Ovary (tissue), 7 donors: ENCODE measurements at regions not wholly inside any gene's neighbourhood (a gene's known extent, or its start where the extent isn't known, plus 50 kb on each side); places are given as distances from the start of the nearest gene placed in this dataset.

Experiments
- DNase-seq, 5 donors: peaks; one replicate each; pipeline ENCODE4 v3.0.0-alpha.2; 2019 to 2020
- H3K27ac ChIP-seq, 2 donors: fragments of 200-600 bp; one replicate each; pipeline versions ENCODE4 v1.5.1 to v1.8.0; 2019 to 2022
- H3K27me3 ChIP-seq: fragments of 200-600 bp; one replicate; pipeline ENCODE4 v1.8.0; 2022
- H3K36me3 ChIP-seq: fragments of 200-600 bp; sonication (generic); one replicate; pipeline ENCODE4 v1.5.1; 2019
- H3K4me1 ChIP-seq: one replicate; pipeline ENCODE4 v1.8.1; 2013; ENCODE audit warnings: mild to moderate bottlenecking, moderate library complexity; ENCODE audit not compliant: insufficient read depth
- H3K4me3 ChIP-seq: fragments of 200-600 bp; sonication (generic); one replicate; pipeline ENCODE4 v1.5.1; 2017
- H3K9me3 ChIP-seq, 2 donors: fragments of 200-600 bp in 1 of 2; sonication (generic) in 1 of 2; one replicate each; pipeline versions ENCODE4 v1.5.1 to v1.8.1; 2013 to 2019; ENCODE audit warnings: mild to moderate bottlenecking in 1 of 2, moderate library complexity in 1 of 2
- EP300 ChIP-seq: sonication (generic); formaldehyde crosslinking; IDR thresholded peaks from one replicate; pipeline ENCODE4 v1.6.1; 2017; ENCODE audit warnings: antibody characterized with exemption
- POLR2A ChIP-seq: fragments of 450-650 bp; IDR thresholded peaks from one replicate; pipeline ENCODE4 v1.6.1; 2017; ENCODE audit warnings: antibody characterized with exemption, mild to moderate bottlenecking, moderate library complexity
- WGBS, 3 donors: extraction: QIAGEN DNeasy Blood & Tissue Kit in 1 of 3; methylation state at CpG; one replicate each; pipeline versions ENCODE4 v1.1.5 to v1.1.7; 2013 to 2017; 5-methylcytosine and 5-hydroxymethylcytosine counted together
- intact Hi-C, 4 donors: fragments of 100-400 bp; cut with DNase I; formaldehyde crosslinking; loops; one replicate each; pipeline versions ENCODE4 v1.11.0 to v1.15.1; 2022 to 2023
- TF ChIP-seq, protein P1 (sequence below), 3 donors: fragments of 450-650 bp in 2 of 3; fragments of 200-600 bp in 1 of 3; IDR thresholded peaks; one replicate each; pipeline versions ENCODE4 v1.5.1 to v1.8.0; 2016 to 2022; ENCODE audit warnings: antibody characterized with exemption in 3 of 3, mild to moderate bottlenecking in 1 of 3
- donor health status: DM: no; HTN: no; CAD: no; lungs with moderate emphysema.
- donor health status: DM: no; HTN: no; CAD: no.
- donor health status: Bipolar disorder and iron deficiency.
- donor health status: DM: no; HTN: no; CAD: no.
- donor health status: DM: yes; HTN: yes; CAD: no.

DNA sequence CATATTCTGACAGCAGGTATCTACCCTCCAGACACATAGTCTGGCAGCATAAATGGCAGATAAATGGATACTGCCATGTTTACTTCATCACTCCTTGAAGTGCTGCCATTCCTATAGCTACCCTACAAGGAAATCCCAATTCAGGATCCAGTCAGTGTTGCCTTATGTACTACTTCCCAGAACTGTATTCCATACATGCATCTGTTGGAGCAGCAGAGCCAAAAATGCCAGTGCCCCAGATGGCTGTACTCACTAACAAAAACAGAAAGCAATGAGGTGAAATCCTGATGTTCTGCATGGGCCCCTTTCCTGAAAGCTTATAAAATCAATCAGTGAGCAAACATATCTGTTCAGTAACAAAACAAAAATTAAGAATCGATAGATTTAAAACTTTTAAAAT is 490.0 kb upstream of the COX7C start:
- H3K4me3 ChIP-seq, result no peak overlapping the region
- H3K27ac ChIP-seq, result no peak overlapping the region
- no peak for DNase-seq
- no peaks in the 10 kb centered on the region for H3K27me3 ChIP-seq
- intact Hi-C loops, result no loop called here
- WGBS, 3 donors, result 80 to 93% (median 89%) methylated on average over 1 of the region's 1 CpG
- H3K9me3 ChIP-seq, result no peaks in the 10 kb centered on the region
- TF ChIP-seq EP300 (no peak), POLR2A (no peak)
- TF ChIP-seq, protein P1, sequence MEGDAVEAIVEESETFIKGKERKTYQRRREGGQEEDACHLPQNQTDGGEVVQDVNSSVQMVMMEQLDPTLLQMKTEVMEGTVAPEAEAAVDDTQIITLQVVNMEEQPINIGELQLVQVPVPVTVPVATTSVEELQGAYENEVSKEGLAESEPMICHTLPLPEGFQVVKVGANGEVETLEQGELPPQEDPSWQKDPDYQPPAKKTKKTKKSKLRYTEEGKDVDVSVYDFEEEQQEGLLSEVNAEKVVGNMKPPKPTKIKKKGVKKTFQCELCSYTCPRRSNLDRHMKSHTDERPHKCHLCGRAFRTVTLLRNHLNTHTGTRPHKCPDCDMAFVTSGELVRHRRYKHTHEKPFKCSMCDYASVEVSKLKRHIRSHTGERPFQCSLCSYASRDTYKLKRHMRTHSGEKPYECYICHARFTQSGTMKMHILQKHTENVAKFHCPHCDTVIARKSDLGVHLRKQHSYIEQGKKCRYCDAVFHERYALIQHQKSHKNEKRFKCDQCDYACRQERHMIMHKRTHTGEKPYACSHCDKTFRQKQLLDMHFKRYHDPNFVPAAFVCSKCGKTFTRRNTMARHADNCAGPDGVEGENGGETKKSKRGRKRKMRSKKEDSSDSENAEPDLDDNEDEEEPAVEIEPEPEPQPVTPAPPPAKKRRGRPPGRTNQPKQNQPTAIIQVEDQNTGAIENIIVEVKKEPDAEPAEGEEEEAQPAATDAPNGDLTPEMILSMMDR (IDR thresholded peaks at IDR 0.05), result no peak
- H3K36me3 ChIP-seq, result no peaks in the 10 kb centered on the region
- H3K4me1 ChIP-seq, result no peaks in the 10 kb centered on the region

- no peaks in the 10 kb centered on the region for H3K9me3 ChIP-seq
- H3K36me3 ChIP-seq, result no peaks in the 10 kb centered on the region
- TF ChIP-seq POLR2A (no peak), EP300 (no peak)
- TF ChIP-seq, protein P1 (IDR thresholded peaks at IDR 0.05), result no peak
- DNase-seq, result no peak
- no peaks in the 10 kb centered on the region for H3K4me1 ChIP-seq
- no peaks in the 10 kb centered on the region for H3K27me3 ChIP-seq
- no peak overlapping the region for H3K27ac ChIP-seq
- H3K4me3 ChIP-seq, result no peak overlapping the region
- intact Hi-C loops, result no loop called here
Measured at GRCh38 chr5:86129009-86129408, 488.7 kb upstream of the COX7C start.

- H3K27ac ChIP-seq, result no peak overlapping the region
- no peak for DNase-seq
- H3K4me3 ChIP-seq, result no peak overlapping the region
- TF ChIP-seq POLR2A, result no peak
- TF ChIP-seq, protein P1 (IDR thresholded peaks at IDR 0.05), result no peak
- no peak for TF ChIP-seq EP300
- WGBS, 3 donors, result 89 to 90% (median 89%) methylated on average over 2 of the region's 2 CpGs
- no peaks in the 10 kb centered on the region for H3K4me1 ChIP-seq
- intact Hi-C loops, result no loop called here
- H3K36me3 ChIP-seq, result no peaks in the 10 kb centered on the region
- H3K27me3 ChIP-seq, result no peaks in the 10 kb centered on the region
- H3K9me3 ChIP-seq, result no peaks in the 10 kb centered on the region
Measured at GRCh38 chr5:86137297-86137696, 480.4 kb upstream of the COX7C start.

GRCh38 chr5:86143837-86144236 is 473.9 kb upstream of the COX7C start:
- Histone ChIP-seq H3K27ac (no peak overlapping the region), H3K9me3 (no peaks in the 10 kb centered on the region), H3K4me3 (no peak overlapping the region), H3K4me1 (peaks cover 2% of the 10 kb centered on the region), H3K27me3 (no peaks in the 10 kb centered on the region), H3K36me3 (no peaks in the 10 kb centered on the region)
- intact Hi-C loops, result no loop called here
- TF ChIP-seq EP300 (no peak), POLR2A (no peak)
- TF ChIP-seq, protein P1 (IDR thresholded peaks at IDR 0.05), result no peak
- 12 to 22% (median 21%) methylated on average over 3 of the region's 3 CpGs for WGBS, 3 donors
- DNase-seq, result no peak
